IMR-90 (cell line): ENCODE measurements at regions not wholly inside any gene's neighbourhood (a gene's known extent, or its start where the extent isn't known, plus 50 kb on each side); places are given as distances from the start of the nearest gene placed in this dataset.

Experiments
- ATAC-seq: fragments of 200-7000 bp; cut with Tn5 transposase; 2 replicates; pipeline ENCODE4 v1.9.1; 2020; ENCODE audit warnings: low read depth, mild to moderate bottlenecking, moderate library complexity
- BruUV-seq: library from RNA; stranded (reverse); fragments of 400-500 nt; replicated peaks from 2 replicates; lab custom pipeline; 2021; lab: Mats Ljungman, UMichigan
- CTCF ChIA-PET: fragments of 300-600 bp; formaldehyde crosslinking; extraction: SDS; loops from one replicate; lab custom pipeline; 2021; ENCODE audit warnings: antibody characterized with exemption; lab: Yijun Ruan, JAX
- POLR2A ChIA-PET: fragments of 300-600 bp; sonication (Branson Sonifier 250); formaldehyde crosslinking; loops from one replicate; lab custom pipeline; 2022; ENCODE audit warnings: antibody characterized with exemption; ENCODE audit not compliant: unreplicated experiment; lab: Charles Lee
- DNase-seq: peaks from one replicate; pipeline ENCODE4 v3.0.0; 2013
- H2AFZ ChIP-seq: replicated peaks from 2 replicates; pipeline ENCODE3; 2013; ENCODE audit warnings: low read length, mild to moderate bottlenecking; ENCODE audit not compliant: poor library complexity
- H2AK5ac ChIP-seq: 2 replicates; pipeline ENCODE4 v1.6.1; 2013; ENCODE audit warnings: low read depth, low read length, inconsistent platforms
- H2AK9ac ChIP-seq: replicated peaks from 2 replicates; pipeline ENCODE3; 2013; ENCODE audit warnings: mild to moderate bottlenecking, low read depth, low read length, moderate library complexity; ENCODE audit not compliant: poor library complexity
- H2BK120ac ChIP-seq: 2 replicates; pipeline ENCODE4 v1.6.1; 2013; ENCODE audit warnings: low read depth, low read length, inconsistent platforms
- H2BK15ac ChIP-seq: 3 replicates; pipeline ENCODE4 v1.6.1; 2013; ENCODE audit warnings: low read depth, low read length, inconsistent platforms
- H2BK20ac ChIP-seq: 2 replicates; pipeline ENCODE4 v1.6.1; 2013; ENCODE audit warnings: low read depth, mild to moderate bottlenecking, inconsistent platforms, low read length, moderate library complexity
- H2BK5ac ChIP-seq: 2 replicates; pipeline ENCODE4 v1.6.1; 2013; ENCODE audit warnings: mild to moderate bottlenecking, low read depth, low read length, inconsistent platforms; ENCODE audit not compliant: poor library complexity, severe bottlenecking
- H3K14ac ChIP-seq: replicated peaks from 2 replicates; pipeline ENCODE4 v1.6.1; 2013; ENCODE audit warnings: low read depth, low read length, inconsistent platforms
- H3K18ac ChIP-seq: 2 replicates; pipeline ENCODE4 v1.6.1; 2013; ENCODE audit warnings: low read depth, low read length, control low read depth
- H3K23ac ChIP-seq: 2 replicates; pipeline ENCODE4 v1.6.1; 2013; ENCODE audit warnings: low read depth, low read length, inconsistent platforms
- H3K27ac ChIP-seq: 2 replicates; pipeline ENCODE4 v1.5.1; 2013; ENCODE audit warnings: mild to moderate bottlenecking, control low read depth, low read length; ENCODE audit not compliant: insufficient read depth
- H3K27me3 ChIP-seq: 2 replicates; pipeline ENCODE4 v1.6.1; 2013; ENCODE audit warnings: low read length; ENCODE audit not compliant: control insufficient read depth, insufficient read depth
- H3K36me3 ChIP-seq: 2 replicates; pipeline ENCODE4 v1.6.1; 2013; ENCODE audit warnings: low read length, mixed read lengths; ENCODE audit not compliant: control insufficient read depth, insufficient read depth
- H3K4ac ChIP-seq: 2 replicates; pipeline ENCODE4 v1.6.1; 2013; ENCODE audit warnings: low read depth, low read length, inconsistent platforms
- H3K4me1 ChIP-seq: 2 replicates; pipeline ENCODE4 v1.6.1; 2013; ENCODE audit warnings: low read length, mixed read lengths; ENCODE audit not compliant: control insufficient read depth, insufficient read depth
- H3K4me2 ChIP-seq: 2 replicates; pipeline ENCODE4 v1.6.1; 2013; ENCODE audit warnings: low read depth, mild to moderate bottlenecking, control low read depth, low read length, moderate library complexity
- H3K4me3 ChIP-seq: 2 replicates; pipeline ENCODE4 v1.5.1; 2013; ENCODE audit warnings: low read depth, mild to moderate bottlenecking, control low read depth, low read length, moderate library complexity; ENCODE audit not compliant: insufficient read depth
- H3K56ac ChIP-seq: 2 replicates; pipeline ENCODE4 v1.6.1; 2013; ENCODE audit warnings: low read length, inconsistent platforms; ENCODE audit not compliant: insufficient read depth; ENCODE audit errors: extremely low read depth
- H3K79me1 ChIP-seq, 2 experiments: 2 replicates each; pipeline ENCODE4 v1.6.1; 2013; ENCODE audit warnings: low read length in 2 of 2, inconsistent platforms in 1 of 2, low read depth in 1 of 2
- H3K9ac ChIP-seq: 2 replicates; pipeline ENCODE4 v1.6.1; 2013; ENCODE audit warnings: low read depth, low read length, control low read depth
- H3K9me1 ChIP-seq: 2 replicates; pipeline ENCODE4 v1.6.1; 2013; ENCODE audit warnings: low read length, inconsistent platforms; ENCODE audit not compliant: insufficient read depth
- H3K9me3 ChIP-seq: 2 replicates; pipeline ENCODE4 v1.6.1; 2013; ENCODE audit warnings: low read length; ENCODE audit not compliant: control insufficient read depth, insufficient read depth
- H4K20me1 ChIP-seq: 2 replicates; pipeline ENCODE4 v1.6.1; 2013; ENCODE audit warnings: low read length, inconsistent platforms; ENCODE audit not compliant: insufficient read depth
- H4K5ac ChIP-seq: 2 replicates; pipeline ENCODE4 v1.6.1; 2013; ENCODE audit warnings: mild to moderate bottlenecking, low read depth, low read length, control low read depth
- H4K8ac ChIP-seq, 2 experiments: 2 replicates each; pipeline ENCODE4 v1.6.1; 2013; ENCODE audit warnings: low read depth in 2 of 2, low read length in 2 of 2, control low read depth in 1 of 2, inconsistent platforms in 1 of 2
- H4K91ac ChIP-seq: 2 replicates; pipeline ENCODE4 v1.6.1; 2013; ENCODE audit warnings: low read depth, low read length, inconsistent platforms; ENCODE audit not compliant: insufficient read depth
- CHD1 ChIP-seq: IDR thresholded peaks from 2 replicates; pipeline ENCODE4 v1.6.1; 2012; ENCODE audit warnings: low read depth, low read length, improper control_type of control experiment
- CTCF ChIP-seq: conservative IDR thresholded peaks from 2 replicates; pipeline ENCODE4 v1.5.1; 2012; ENCODE audit warnings: mild to moderate bottlenecking, low read depth, low read length, improper control_type of control experiment
- MAFK ChIP-seq: IDR thresholded peaks from 2 replicates; pipeline ENCODE4 v1.6.1; 2012; ENCODE audit warnings: low read depth, low read length, improper control_type of control experiment
- MXI1 ChIP-seq: IDR thresholded peaks from 2 replicates; pipeline ENCODE4 v1.6.1; 2012; ENCODE audit warnings: low read depth, mild to moderate bottlenecking, low read length, moderate library complexity, borderline replicate concordance
- SMC3 ChIP-seq: fragments of 150-350 bp; IDR thresholded peaks from 2 replicates; pipeline ENCODE4 v1.6.1; 2016; ENCODE audit warnings: low read depth, mild to moderate bottlenecking, antibody characterized with exemption, low read length, moderate library complexity
- WGBS, 2 experiments: methylation state at CpG; one replicate each; pipeline versions ENCODE4 v1.1.5 to v1.1.7; 2013; ENCODE audit warnings: missing lambda C conversion rate in 2 of 2; ENCODE audit not compliant: insufficient read length in 1 of 2; ENCODE audit errors: extremely low coverage in 2 of 2; 5-methylcytosine and 5-hydroxymethylcytosine counted together
- dilution Hi-C: fragments of 300-500 bp; cut with HindIII; formaldehyde crosslinking; loops from one replicate; pipeline ENCODE4 v1.14.3; 2018; ENCODE audit warnings: low sequenced_read_pairs; ENCODE audit not compliant: unreplicated experiment
- in situ Hi-C: fragments of 300-500 bp; cut with MboI; formaldehyde crosslinking; loops from 3 replicates; pipeline ENCODE4 v1.14.3; 2019; ENCODE audit warnings: low sequenced_read_pairs, inconsistent platforms, mixed read lengths
- intact Hi-C: fragments of 100-400 bp; cut with micrococcal nuclease; formaldehyde crosslinking; loops from 2 replicates; pipeline ENCODE4 v1.10.0; 2022

GRCh38 chr22:22833488-22833887 is 54.1 kb upstream of the IGLL5 start:
- no peak overlapping the region for H3K27ac ChIP-seq
- no CpG with 5 or more reads among the region's 4 CpGs for WGBS, 2 experiments
- no peaks in the 10 kb centered on the region for H3K9me1 ChIP-seq
- ChIA-PET POLR2A (no interaction called here), CTCF (no interaction called here)
- H2BK15ac ChIP-seq = no peak overlapping the region
- no peak overlapping the region for H3K9ac ChIP-seq
- in situ Hi-C loops = no loop called here
- no peak overlapping the region for H3K14ac ChIP-seq
- no peak overlapping the region for H3K4ac ChIP-seq
- no peak overlapping the region for H2BK20ac ChIP-seq
- no peaks in the 10 kb centered on the region for H4K20me1 ChIP-seq
- no TSS peak for BruUV-seq
- no peak overlapping the region for H4K91ac ChIP-seq
- DNase-seq = no peak
- H3K27me3 ChIP-seq = no peaks in the 10 kb centered on the region
- intact Hi-C loops = no loop called here
- H4K5ac ChIP-seq = no peak overlapping the region
- H2BK120ac ChIP-seq = no peak overlapping the region
- no peaks in the 10 kb centered on the region for H3K79me1 ChIP-seq
- no peak overlapping the region for H3K4me2 ChIP-seq
- no peak overlapping the region for H2AK9ac ChIP-seq
- H2AK5ac ChIP-seq = no peak overlapping the region
- H3K9me3 ChIP-seq = no peaks in the 10 kb centered on the region
- no peak for ATAC-seq
- no peaks in the 10 kb centered on the region for H3K4me1 ChIP-seq
- no peak overlapping the region for H2BK5ac ChIP-seq
- H2AFZ ChIP-seq = no peak overlapping the region
- H3K36me3 ChIP-seq = no peaks in the 10 kb centered on the region
- H3K18ac ChIP-seq = no peak overlapping the region
- no peak for TF ChIP-seq SMC3
- no peak for TF ChIP-seq MXI1
- TF ChIP-seq CHD1 = no peak
- no peak for TF ChIP-seq MAFK
- TF ChIP-seq CTCF = no peak
- no peak overlapping the region for H4K8ac ChIP-seq
- no peak overlapping the region for H3K23ac ChIP-seq
- no peak overlapping the region for H3K56ac ChIP-seq
- no peak overlapping the region for H3K4me3 ChIP-seq
- dilution Hi-C loops = no loop called here
